Body of pancreas (tissue), 4 donors: ENCODE measurements at regions not wholly inside any gene's neighbourhood (a gene's known extent, or its start where the extent isn't known, plus 50 kb on each side); places are given as distances from the start of the nearest gene placed in this dataset.

Experiments
- CTCF ChIP-seq, 7 experiments: fragments of 450-650 bp in 4 of 7; fragments of 200-600 bp in 3 of 7; sonication (generic) in 3 of 7; IDR thresholded peaks; one replicate each; pipeline ENCODE4 v1.5.1; 2016 to 2019; ENCODE audit warnings: antibody characterized with exemption in 7 of 7
- POLR2A ChIP-seq, 3 donors: fragments of 450-650 bp; IDR thresholded peaks; one replicate each; pipeline ENCODE4 v1.6.1; 2016; ENCODE audit warnings: antibody characterized with exemption in 3 of 3, mild to moderate bottlenecking in 2 of 3

- no peak for TF ChIP-seq CTCF (IDR thresholded peaks at IDR 0.05)
- TF ChIP-seq POLR2A (IDR thresholded peaks at IDR 0.05): no peak
These were observed 341.6 kb upstream of the LRP1B start for GRCh38 chr2:142472382-142472781.
